GM19025 (cell line): ENCODE measurements at regions not wholly inside any gene's neighbourhood (a gene's known extent, or its start where the extent isn't known, plus 50 kb on each side); places are given as distances from the start of the nearest gene placed in this dataset.
A peak's percentile ranks its signal among the peaks of the same experiment; 100 is the strongest.
"Not testable (repeated sequence)": the region's sequence is repeated elsewhere in the genome, so short reads cannot be mapped to it uniquely, and the experiment has no call there.

Source experiments
- ATAC-seq: cut with Tn5 transposase; IDR thresholded peaks from one replicate; pipeline ENCODE4 v1.9.1; 2021; ENCODE audit warnings: mild to moderate bottlenecking, low read depth, moderate library complexity; ENCODE audit not compliant: unreplicated experiment

DNA sequence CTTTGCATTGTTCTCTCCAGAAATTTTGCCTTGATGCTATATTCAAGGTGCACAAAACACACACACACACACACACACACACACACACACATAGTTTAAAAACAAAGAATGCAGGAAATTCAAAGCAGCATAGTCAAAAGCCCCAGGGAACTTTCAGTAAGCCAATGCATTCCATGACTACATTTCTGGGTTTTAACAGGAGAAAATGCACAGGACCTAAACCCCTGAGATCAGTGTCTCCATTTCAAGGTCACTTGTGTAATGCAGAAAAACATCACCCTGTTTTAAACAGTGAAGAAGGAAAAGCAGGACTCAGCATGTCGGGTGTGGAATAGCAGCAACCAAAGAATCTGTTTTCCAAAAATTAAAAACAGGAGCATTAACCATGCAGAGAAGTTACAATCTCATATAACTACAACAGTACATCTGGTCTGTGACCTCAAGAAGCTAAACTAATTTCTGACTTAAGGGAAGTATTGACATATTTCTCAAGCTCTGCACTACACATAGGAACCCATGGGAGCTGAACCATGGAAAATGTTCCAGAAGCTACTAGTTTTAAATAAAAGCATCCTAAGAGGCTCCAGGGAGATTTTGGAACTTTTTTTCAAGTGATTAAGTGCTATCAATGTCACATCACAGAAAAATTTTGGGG is 296.7 kb downstream of the HINT1 start:
- no peak for ATAC-seq

DNA sequence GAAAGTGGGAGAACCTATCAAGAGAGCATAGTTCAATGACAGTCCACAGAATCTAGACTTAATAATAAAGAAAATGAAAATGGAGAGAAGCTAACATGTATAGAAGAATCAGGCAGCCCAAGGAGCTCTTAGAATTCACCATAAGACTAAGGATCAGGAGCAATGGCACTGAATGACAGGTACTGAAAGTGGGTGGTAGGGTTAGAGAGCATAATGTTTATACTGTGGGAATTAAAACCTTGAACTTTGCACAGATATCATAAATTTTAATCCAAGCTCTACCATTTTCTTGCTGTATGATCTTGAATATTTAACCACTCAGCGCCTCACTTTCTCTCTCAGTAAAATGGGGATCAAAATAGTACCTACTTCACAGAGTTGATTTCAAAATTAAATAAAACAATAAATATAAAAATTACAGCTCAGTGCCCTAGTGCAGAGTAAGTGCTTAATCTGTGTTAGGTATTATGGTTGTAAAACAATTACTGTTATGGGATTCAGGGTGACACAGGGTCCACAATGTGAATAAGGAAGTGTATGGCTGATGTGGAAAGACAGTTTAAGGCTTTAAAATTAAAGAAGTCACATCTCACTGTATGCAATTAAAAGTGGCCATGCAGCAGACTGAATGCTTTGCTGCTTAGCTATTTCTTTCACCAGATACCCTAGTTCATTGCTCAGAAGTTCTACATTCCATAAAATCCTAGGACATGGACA is 319.8 kb downstream of the HINT1 start:
- no peak for ATAC-seq

DNA sequence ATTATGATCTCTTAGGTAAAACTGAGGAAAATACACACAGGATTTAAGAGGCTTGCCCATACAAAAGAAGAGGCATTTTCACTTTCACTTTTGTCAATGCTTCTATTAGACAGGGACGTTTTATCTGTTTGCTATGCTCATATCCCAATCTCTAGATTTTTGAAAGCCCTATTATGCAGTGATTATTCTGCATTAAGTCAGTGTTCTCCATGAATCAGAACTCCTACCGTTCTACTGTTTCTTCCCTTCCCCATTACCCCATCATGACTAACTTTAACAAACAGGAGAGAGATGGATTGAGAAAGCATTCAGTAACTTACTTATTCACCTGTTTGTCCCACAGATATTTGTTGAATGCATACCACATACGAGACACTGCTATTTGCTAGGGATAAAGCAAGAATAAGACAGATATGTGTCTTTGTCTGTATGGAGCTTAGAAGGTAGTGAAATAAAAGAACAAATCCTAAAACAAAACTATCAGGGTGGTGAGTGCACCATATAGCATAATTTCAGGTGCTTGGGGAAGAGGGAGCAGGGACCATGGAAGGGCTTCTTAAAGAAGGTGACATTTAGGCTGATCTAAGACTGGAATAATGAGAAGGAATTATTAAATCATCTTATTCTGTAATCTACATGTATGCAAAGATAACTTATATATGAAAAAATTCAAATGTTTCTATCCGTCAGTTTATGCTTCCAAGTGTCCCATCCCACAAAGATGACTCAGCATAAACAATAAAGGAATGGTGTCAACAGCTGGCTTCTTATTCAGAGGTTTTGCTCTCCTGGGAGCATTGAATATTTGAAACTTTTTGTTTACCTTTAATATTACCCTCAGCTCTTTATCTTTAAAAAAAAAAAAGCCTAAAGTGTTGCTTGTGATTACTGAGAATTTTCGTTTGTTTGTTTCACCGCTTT is 328.1 kb downstream of the HINT1 start:
- ATAC-seq, result peak; percentile 59

DNA sequence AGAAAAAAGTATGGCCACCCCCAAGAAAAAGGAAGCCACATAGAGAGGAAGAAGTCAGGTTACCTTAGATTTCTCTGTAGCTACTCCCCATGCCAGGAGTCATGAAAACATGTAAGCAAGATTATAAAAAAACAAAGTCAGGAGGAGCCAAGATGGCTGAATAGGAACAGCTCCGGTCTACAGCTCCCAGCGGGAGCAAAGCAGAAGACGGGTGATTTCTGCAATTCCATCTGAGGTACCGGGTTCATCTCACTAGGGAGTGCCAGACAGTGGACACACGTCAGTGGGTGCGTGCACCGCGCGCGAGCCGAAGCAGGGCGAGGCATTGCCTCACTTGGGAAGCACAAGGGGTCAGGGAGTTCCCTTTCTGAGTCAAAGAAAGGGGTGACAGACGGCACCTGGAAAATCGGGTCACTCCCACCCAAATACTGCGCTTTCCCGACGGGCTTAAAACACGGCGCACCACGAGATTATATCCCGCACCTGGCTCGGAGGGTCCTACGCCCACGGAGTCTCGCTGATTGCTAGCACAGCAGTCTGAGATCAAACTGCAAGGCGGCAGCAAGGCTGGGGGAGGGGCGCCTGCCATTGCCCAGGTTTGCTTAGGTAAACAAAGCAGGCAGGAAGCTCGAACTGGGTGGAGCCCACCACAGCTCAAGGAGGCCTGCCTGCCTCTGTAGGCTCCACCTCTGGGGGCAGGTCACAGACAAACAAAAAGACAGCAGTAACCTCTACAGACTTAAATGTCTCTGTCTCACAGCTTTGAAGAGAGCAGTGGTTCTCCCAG is 347.3 kb downstream of the HINT1 start:
- ATAC-seq, result not testable (repeated sequence)

DNA sequence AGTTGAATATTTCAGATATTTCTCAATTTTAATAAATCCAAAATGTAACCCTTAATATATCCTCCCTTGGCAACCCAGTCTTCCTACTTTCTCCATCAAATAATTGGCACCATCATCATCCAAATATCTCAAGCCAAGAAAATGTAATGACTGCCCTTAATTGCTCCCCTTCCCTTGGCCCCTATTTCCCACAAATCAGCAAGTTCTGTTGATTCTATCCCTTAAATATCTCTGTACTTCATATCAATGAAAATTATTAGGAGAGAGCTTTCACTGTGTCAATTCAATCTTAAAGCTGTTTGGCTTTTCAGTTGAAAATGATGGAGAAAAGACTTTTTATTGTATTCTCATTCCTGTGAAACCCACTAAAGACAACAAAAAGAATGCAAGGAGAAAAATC is 349.8 kb downstream of the HINT1 start:
- no peak for ATAC-seq

DNA sequence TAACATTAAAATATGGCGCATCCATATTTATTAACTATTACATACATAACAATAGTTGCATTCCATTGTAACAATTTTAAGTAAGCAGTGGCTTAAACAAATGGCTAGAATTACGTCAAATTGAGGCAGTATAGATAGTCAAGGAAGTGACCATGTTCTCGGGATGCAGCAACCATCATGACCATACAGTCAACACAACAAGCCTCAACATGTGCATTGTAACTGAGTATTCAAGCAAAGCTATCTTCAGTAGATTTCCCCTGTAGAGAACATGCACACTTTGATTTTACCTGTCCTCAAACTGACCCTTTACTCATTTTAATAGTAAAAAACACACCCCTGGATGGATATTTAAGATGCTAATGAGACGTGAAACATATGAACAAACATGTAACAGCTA is 356.4 kb downstream of the HINT1 start:
- ATAC-seq, result no peak

DNA sequence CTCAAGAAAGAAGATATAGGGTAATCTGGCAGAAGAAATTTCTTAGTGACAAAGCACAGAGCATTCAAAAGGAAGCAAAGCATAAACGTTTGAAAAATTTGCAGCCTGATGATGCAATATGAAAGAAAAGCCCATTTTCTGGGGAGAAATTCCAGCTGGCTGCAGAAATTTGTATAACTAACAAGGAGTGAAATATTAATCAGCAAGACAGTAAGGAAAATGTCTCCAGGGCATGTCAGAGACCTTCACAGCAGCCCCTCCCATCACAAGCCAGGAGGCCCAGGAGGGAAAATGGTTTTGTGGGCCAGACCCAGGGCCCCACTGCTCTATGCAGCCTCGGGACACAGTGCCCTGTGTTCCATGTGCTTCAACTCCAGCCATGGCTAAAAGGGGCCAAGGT is 359.4 kb downstream of the HINT1 start:
- no peak for ATAC-seq

DNA sequence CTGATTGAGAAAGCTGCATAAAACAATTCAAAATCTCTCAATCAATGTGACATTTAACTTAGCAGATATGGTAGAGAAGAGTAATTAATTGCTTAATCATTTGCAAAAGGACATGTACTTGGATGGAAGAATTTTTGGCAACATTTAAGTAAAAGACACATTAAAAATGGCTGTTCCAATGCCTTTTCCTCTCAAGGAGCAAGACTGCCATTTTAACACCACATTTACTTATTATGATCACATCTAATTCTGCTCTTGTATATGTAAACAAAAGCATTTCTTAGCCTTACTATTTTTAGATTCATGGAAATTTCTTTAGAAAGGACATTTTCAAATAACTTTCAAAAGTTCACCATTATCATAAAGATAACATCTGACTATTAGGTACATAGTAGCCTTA is 360.0 kb downstream of the HINT1 start:
- no peak for ATAC-seq

DNA sequence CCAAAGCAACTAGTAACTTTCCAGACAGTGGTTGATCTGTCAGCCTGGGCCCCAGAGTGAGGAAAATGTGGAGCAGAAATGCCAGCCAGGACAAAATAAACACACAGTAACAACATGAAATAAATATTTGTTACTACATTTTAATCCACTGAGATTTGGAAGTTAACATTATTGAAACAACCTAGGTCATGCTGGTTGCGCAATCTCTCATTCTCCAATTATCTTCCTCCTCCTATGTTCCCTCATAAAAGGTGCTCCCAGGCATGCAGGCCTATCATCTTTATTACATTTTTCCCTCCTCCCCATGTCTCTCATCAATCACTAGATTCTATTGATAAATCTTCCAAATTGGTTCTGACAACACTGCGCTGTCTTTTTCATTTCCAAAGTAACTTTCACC is 363.1 kb downstream of the HINT1 start:
- ATAC-seq, result no peak

DNA sequence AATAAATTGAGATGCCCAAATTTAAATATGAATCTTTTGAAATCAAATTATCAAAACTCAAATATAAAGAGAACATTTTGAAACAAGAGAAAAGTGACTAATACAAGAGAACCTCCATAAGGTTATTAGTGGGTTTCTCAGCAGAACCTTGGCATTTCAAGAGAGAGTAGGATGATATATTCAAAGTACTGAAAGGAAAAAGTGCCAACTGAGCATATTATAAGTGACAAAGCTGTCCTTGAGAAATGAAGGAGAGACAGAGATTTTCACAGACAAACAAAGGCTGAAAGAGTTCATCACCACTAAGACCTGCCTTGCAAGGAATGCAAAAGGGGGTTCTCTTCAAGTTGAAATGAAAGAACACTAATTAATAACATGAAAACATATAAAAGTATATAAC is 366.0 kb downstream of the HINT1 start:
- ATAC-seq, result no peak

DNA sequence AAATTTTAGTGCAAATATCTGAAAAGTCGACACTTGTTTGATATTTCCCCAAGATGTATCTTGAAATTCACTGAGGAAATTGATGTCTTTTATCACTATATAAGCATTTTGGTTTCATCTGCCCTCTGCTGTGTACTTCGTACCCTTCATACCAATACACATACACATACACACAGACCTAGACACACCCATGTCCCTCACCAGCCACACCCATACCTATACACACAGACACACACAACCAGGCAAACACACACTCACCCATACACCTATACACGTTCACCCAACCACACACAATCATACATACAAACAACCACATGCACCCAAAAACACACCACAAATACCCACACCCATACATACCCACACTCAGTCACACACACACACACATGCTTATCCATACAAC is 367.8 kb downstream of the HINT1 start:
- no peak for ATAC-seq

DNA sequence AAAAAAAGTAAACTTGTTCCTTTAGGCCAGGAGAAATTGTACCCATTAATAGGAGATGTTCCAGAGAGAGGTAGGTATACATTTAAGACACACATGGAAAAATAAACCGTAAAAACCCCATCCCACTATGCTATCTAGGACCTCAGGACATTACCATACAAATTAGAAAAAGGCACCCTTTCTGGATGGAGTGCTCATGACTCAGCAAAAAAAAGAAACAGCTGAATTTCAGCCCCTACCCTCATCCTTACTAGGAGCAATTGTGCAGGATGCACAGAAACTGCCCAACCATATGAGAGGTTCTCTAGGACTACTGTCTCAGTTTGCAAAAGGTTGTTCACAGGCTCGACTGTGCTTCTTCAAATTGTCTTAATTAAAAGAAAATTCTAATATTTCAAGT is 368.2 kb downstream of the HINT1 start:
- no peak for ATAC-seq

DNA sequence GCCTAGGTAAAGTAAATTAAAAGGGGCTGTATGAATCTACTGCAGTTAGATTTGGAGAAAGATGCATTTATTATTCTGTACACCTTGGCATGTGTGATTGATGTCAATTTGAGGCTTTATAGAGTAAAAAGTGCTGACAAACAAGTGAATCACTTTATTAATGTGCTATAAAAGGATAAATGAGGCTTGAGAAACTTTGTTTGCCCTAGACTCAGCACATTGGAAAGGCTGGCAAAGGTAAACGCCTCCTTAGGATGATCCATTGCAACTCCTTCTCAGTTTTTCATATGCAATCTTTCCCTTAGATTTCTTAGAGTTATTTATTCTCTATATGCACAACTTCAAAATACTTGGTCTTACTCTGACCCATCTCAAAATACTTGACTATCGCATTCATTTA is 369.0 kb downstream of the HINT1 start:
- no peak for ATAC-seq

DNA sequence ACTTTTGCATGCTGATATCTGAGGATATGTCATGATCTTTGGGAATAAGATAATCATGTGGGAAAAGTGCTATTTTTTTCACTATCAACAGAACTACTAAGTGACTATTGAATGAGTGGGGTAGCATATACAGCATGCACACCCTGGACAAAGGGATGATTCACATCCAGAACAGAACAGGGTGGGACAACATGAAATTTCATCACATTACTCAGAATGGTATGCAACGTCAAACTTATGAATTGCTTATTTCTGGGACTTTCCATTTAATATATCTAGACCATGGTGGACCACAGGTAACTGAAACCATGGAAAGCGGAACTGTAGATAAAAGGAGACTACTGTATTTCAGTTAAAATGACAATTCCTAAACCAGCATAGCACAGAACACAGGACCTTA is 370.0 kb downstream of the HINT1 start:
- no peak for ATAC-seq

DNA sequence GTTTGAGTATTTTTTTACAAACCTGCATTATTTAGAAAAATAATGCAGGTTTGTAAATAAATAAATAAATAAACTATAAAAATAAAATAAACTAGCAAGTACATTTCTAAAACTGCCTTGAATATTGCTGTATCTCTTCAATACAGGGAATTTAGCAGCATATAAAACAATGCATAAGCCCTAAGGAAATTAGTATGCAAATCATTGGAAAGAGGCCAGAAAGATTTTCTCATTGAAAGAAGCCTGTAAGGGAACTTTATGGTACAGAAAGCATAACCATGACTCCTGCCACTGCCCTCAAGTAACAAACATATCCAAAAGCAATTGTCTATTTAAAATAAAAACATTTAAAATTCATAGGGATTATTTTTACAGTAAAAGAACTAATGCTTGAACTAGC is 387.3 kb downstream of the HINT1 start:
- ATAC-seq, result no peak

DNA sequence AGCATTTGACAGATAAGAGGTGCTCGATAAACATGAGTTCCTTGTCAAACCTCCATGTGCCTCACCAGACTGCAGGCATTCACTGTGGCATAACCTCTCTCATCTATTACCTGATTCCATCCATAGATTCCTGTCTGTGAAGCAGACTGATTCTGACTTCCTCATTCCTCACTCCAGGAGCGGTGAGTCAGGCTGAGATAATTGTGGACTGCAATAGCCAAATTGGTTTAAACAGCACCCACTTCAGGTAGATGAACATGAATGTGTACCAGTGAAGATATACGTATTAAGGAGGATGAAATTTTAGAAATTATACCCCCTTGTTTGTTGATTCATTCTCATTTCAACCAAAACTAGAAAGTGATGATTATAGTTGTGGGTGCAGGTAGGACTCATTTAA is 391.2 kb downstream of the HINT1 start:
- no peak for ATAC-seq

DNA sequence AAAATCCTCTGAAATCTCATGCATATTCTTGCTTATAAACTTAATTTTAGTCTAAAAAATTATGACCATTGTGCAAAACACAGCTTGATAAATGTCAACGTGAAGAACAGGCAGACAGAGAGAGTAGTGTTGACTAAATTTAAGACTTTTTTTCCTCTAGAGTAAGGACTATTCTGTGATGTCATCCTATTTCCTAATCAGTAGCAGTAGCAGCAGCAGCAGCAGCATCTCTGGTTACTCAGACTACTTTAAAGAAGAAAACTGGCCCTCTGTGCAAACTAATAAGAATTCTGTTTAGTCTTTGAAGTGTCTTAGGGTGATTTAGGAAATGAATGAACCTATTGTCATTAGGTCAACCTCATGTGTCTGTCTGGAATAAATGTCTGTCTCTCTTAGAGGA is 403.0 kb downstream of the HINT1 start:
- no peak for ATAC-seq

DNA sequence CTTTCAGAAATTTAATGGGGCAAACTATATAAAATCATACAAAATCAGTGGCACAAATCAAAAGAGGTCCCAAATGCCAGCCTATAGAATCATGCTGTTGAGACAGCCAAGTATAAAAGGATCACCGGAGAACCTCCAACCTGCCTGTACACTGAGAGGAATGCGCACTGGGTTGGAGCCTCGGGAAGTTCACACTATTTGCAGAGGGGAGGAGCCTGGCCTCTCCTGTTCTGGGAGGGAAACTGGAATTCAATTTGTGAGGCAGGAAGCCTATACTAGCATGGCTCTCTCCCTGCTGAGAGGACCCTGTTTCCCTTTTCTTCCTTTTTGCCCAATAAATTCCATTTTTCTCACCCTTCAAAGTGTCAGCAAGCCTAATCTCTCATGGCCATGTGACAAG is 406.0 kb downstream of the HINT1 start:
- ATAC-seq, result no peak

DNA sequence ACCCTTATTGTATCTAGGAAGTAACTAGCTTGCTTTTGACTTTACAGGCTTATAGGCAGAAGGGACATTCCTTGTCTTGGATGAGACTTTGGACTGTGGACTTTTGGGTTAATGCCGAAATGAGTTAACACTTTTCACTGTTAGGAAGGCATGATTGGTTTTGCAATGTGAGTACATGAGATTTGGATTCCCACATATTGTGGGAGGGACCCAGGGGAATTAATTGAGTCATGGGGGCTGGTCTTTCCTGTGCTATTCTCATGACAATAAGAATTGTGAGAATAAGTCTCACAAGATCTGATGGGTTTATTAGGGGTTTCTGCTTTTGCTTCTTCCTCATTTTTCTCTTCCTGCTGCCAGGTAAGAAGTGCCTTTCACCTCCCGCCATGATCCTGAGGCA is 417.5 kb downstream of the HINT1 start:
- no peak for ATAC-seq

DNA sequence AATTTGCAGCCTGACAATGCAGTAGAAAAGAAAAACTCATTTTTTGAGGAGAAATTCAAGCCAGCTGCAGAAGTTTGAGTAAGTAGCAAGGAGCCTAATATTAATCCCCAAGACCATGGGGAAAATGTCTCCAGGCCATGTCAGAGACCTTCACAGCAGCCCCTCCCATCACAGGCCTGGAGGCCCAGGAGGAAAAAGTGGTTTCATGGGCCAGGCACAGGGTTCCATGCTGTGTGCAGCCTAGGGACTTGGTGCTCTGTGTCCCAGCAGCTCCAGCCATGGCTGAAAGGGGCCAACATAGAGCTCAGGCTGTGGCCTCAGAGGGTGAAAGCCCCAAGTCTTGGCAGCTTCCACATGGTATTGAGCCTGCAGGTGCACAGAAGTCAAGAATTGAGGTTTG is 418.4 kb downstream of the HINT1 start:
- not testable (repeated sequence) for ATAC-seq

DNA sequence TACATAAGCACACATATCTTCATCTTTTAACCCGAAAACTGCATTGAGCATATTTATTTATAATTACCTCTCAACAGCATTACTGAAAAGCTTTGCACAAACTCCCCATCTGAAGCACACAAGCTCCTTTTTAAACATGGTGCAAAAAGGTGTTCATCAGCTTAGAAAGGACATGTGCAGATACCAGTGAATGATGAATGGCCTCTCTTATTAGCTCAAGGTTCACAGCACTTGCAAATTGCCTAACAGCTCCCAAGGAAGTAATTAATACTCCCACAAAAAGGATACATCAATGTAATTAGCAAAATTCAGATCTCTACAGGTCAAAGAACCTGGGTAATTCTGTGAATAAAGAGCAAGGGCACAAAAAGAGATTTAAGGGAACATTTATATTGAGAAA is 422.0 kb downstream of the HINT1 start:
- ATAC-seq, result no peak
